ENCODE measurements at regions not wholly inside any gene's neighbourhood (a gene's known extent, or its start where the extent isn't known, plus 50 kb on each side); places are given as distances from the start of the nearest gene placed in this dataset.
"Not testable (repeated sequence)": the region's sequence is repeated elsewhere in the genome, so short reads cannot be mapped to it uniquely, and the experiment has no call there.

- Histone ChIP-seq H3K4me2 (replicated peaks; ENCODE audit: low read depth, low read length, poor library complexity, severe bottlenecking) (no peak overlapping the region), H3K27ac (ENCODE audit: low read length in 2 of 2) (no peak overlapping the region), H4K20me1 (ENCODE audit: control insufficient read depth, insufficient read depth, low read length, poor library complexity, severe bottlenecking) (no peaks in the 10 kb centered on the region), H3K27me3 (replicated peaks in 1 of 4; ENCODE audit: control extremely low read depth in 1 of 4, control insufficient read depth in 3 of 4, insufficient read depth in 4 of 4, low read length in 3 of 4) (no peaks in the 10 kb centered on the region), H3K9ac (ENCODE audit: low read length) (no peak overlapping the region), H3K4me1 (ENCODE audit: control insufficient read depth in 2 of 2, insufficient read depth in 2 of 2, low read length in 2 of 2) (no peaks in the 10 kb centered on the region), H3K4me3 (ENCODE audit: control extremely low read depth in 1 of 5, extremely low read depth in 1 of 5, insufficient read depth in 1 of 5, low read depth in 2 of 5, low read length in 4 of 5) (no peak overlapping the region), H3K9me3 (ENCODE audit: control extremely low read depth in 1 of 3, control insufficient read depth in 2 of 3, insufficient read depth in 1 of 3, low read length in 2 of 3) (no peaks in the 10 kb centered on the region), H3K36me3 (replicated peaks in 1 of 2; ENCODE audit: control extremely low read depth in 1 of 2, control insufficient read depth in 1 of 2, extremely low read depth in 1 of 2, insufficient read depth in 2 of 2, low read length in 1 of 2) (no peaks in the 10 kb centered on the region), H2AFZ (ENCODE audit: insufficient read depth, low read depth, low read length, poor library complexity, severe bottlenecking) (no peak overlapping the region), H3K79me2 (ENCODE audit: control insufficient read depth, insufficient read depth, low read length) (no peaks in the 10 kb centered on the region)
- POLR2A ChIA-PET: no interaction called here
- Mint-ChIP-seq H3K27me3 (no peaks in the 10 kb centered on the region), H3K27ac (no peak overlapping the region), H3K4me3 (no peak overlapping the region), H3K9me3 (ENCODE audit: insufficient read depth) (peaks cover 2% of the 10 kb centered on the region), H3K4me1 (no peaks in the 10 kb centered on the region)
- no peak for ATAC-seq (ENCODE audit: low read depth)
- DNase-seq: no peak
- intact Hi-C loops (cut with micrococcal nuclease): no loop called here
- CTCF ChIA-PET: no interaction called here
- 33% methylated on average over 1 of the region's 3 CpGs for WGBS (ENCODE audit: insufficient coverage)
- TF ChIP-seq CTCF (IDR thresholded peaks at IDR 0.05) (no peak), EZH2 (IDR thresholded peaks at IDR 0.05; ENCODE audit: borderline replicate concordance, insufficient read depth, low read depth, low read length, poor library complexity, severe bottlenecking) (no peak)
Measured at GRCh38 chr10:106023329-106023728, 1141.2 kb downstream of the SORCS1 start.

- H4K20me1 ChIP-seq (ENCODE audit: control insufficient read depth, insufficient read depth, low read length, poor library complexity, severe bottlenecking); H3K4me3 ChIP-seq (ENCODE audit: control extremely low read depth in 1 of 5, extremely low read depth in 1 of 5, insufficient read depth in 1 of 5, low read depth in 2 of 5, low read length in 4 of 5); intact Hi-C loops (cut with micrococcal nuclease); H3K4me1 Mint-ChIP-seq; H2AFZ ChIP-seq (ENCODE audit: insufficient read depth, low read depth, low read length, poor library complexity, severe bottlenecking); H3K4me1 ChIP-seq (ENCODE audit: control insufficient read depth in 2 of 2, insufficient read depth in 2 of 2, low read length in 2 of 2); H3K9ac ChIP-seq (ENCODE audit: low read length); DNase-seq; H3K36me3 ChIP-seq (replicated peaks in 1 of 2; ENCODE audit: control extremely low read depth in 1 of 2, control insufficient read depth in 1 of 2, extremely low read depth in 1 of 2, insufficient read depth in 2 of 2, low read length in 1 of 2); CTCF ChIA-PET; H3K79me2 ChIP-seq (ENCODE audit: control insufficient read depth, insufficient read depth, low read length); ATAC-seq (ENCODE audit: low read depth); H3K9me3 ChIP-seq (ENCODE audit: control extremely low read depth in 1 of 3, control insufficient read depth in 2 of 3, insufficient read depth in 1 of 3, low read length in 2 of 3); H3K27ac Mint-ChIP-seq; POLR2A ChIA-PET; H3K27me3 Mint-ChIP-seq; H3K9me3 Mint-ChIP-seq (ENCODE audit: insufficient read depth); H3K27me3 ChIP-seq (replicated peaks in 1 of 4; ENCODE audit: control extremely low read depth in 1 of 4, control insufficient read depth in 3 of 4, insufficient read depth in 4 of 4, low read length in 3 of 4); H3K4me2 ChIP-seq (replicated peaks; ENCODE audit: low read depth, low read length, poor library complexity, severe bottlenecking); H3K4me3 Mint-ChIP-seq; H3K27ac ChIP-seq (ENCODE audit: low read length in 2 of 2): not testable (repeated sequence)
- WGBS (ENCODE audit: insufficient coverage): 72% methylated on average over 6 of the region's 6 CpGs
Measured at GRCh38 chr10:106019559-106019958, 1144.9 kb downstream of the SORCS1 start.

- H3K4me1 Mint-ChIP-seq; H3K27me3 ChIP-seq (replicated peaks in 1 of 4; ENCODE audit: control extremely low read depth in 1 of 4, control insufficient read depth in 3 of 4, insufficient read depth in 4 of 4, low read length in 3 of 4); H3K9me3 ChIP-seq (ENCODE audit: control extremely low read depth in 1 of 3, control insufficient read depth in 2 of 3, insufficient read depth in 1 of 3, low read length in 2 of 3); H3K4me3 ChIP-seq (ENCODE audit: control extremely low read depth in 1 of 5, extremely low read depth in 1 of 5, insufficient read depth in 1 of 5, low read depth in 2 of 5, low read length in 4 of 5); H3K36me3 ChIP-seq (replicated peaks in 1 of 2; ENCODE audit: control extremely low read depth in 1 of 2, control insufficient read depth in 1 of 2, extremely low read depth in 1 of 2, insufficient read depth in 2 of 2, low read length in 1 of 2); CTCF ChIA-PET; intact Hi-C loops (cut with micrococcal nuclease); H3K27me3 Mint-ChIP-seq; H3K27ac Mint-ChIP-seq; H3K4me1 ChIP-seq (ENCODE audit: control insufficient read depth in 2 of 2, insufficient read depth in 2 of 2, low read length in 2 of 2); H3K4me3 Mint-ChIP-seq; H3K27ac ChIP-seq (ENCODE audit: low read length in 2 of 2); ATAC-seq (ENCODE audit: low read depth); POLR2A ChIA-PET; H4K20me1 ChIP-seq (ENCODE audit: control insufficient read depth, insufficient read depth, low read length, poor library complexity, severe bottlenecking); H2AFZ ChIP-seq (ENCODE audit: insufficient read depth, low read depth, low read length, poor library complexity, severe bottlenecking); H3K9ac ChIP-seq (ENCODE audit: low read length); H3K79me2 ChIP-seq (ENCODE audit: control insufficient read depth, insufficient read depth, low read length); H3K4me2 ChIP-seq (replicated peaks; ENCODE audit: low read depth, low read length, poor library complexity, severe bottlenecking); DNase-seq; H3K9me3 Mint-ChIP-seq (ENCODE audit: insufficient read depth): not testable (repeated sequence)
- WGBS (ENCODE audit: insufficient coverage): 79% methylated on average over 4 of the region's 4 CpGs
Measured at GRCh38 chr10:106015369-106016199, 1148.9 kb downstream of the SORCS1 start.

Data from B cell (primary cell).